GM10266 (cell line): ENCODE measurements at regions not wholly inside any gene's neighbourhood (a gene's known extent, or its start where the extent isn't known, plus 50 kb on each side); places are given as distances from the start of the nearest gene placed in this dataset.

Experiments used
- DNase-seq: peaks from one replicate; pipeline ENCODE4 v3.0.0; 2012; ENCODE audit errors: extremely low spot score
- TF ChIP-seq, protein P1 (sequence below): IDR thresholded peaks from 2 replicates; pipeline ENCODE4 v1.5.1; 2012; ENCODE audit warnings: mild to moderate bottlenecking, low read depth; ENCODE audit not compliant: control insufficient read depth, insufficient read depth; ENCODE audit errors: missing control alignments

DNA sequence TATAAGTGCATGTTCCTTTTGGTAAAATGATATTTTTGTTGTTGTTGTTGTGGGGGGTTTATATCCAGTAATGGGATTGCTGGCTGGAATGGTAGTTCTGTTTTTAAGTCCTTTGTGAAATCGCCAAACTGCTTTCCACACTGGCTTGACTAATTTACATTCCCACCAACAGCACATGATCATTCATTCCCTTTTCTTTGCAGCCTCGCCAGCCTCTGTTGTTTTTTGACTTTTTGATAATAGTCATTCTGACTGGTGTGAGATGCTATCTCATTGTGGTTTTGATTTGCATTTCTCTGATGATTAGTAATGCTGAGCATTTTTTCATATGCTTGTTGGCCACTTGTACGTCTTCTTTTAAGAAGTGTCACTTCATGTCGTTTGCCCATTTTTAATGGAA, 188.5 kb upstream of the CHRM3 start:
- TF ChIP-seq, protein P1, sequence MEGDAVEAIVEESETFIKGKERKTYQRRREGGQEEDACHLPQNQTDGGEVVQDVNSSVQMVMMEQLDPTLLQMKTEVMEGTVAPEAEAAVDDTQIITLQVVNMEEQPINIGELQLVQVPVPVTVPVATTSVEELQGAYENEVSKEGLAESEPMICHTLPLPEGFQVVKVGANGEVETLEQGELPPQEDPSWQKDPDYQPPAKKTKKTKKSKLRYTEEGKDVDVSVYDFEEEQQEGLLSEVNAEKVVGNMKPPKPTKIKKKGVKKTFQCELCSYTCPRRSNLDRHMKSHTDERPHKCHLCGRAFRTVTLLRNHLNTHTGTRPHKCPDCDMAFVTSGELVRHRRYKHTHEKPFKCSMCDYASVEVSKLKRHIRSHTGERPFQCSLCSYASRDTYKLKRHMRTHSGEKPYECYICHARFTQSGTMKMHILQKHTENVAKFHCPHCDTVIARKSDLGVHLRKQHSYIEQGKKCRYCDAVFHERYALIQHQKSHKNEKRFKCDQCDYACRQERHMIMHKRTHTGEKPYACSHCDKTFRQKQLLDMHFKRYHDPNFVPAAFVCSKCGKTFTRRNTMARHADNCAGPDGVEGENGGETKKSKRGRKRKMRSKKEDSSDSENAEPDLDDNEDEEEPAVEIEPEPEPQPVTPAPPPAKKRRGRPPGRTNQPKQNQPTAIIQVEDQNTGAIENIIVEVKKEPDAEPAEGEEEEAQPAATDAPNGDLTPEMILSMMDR = no peak
- no peak for DNase-seq

DNA sequence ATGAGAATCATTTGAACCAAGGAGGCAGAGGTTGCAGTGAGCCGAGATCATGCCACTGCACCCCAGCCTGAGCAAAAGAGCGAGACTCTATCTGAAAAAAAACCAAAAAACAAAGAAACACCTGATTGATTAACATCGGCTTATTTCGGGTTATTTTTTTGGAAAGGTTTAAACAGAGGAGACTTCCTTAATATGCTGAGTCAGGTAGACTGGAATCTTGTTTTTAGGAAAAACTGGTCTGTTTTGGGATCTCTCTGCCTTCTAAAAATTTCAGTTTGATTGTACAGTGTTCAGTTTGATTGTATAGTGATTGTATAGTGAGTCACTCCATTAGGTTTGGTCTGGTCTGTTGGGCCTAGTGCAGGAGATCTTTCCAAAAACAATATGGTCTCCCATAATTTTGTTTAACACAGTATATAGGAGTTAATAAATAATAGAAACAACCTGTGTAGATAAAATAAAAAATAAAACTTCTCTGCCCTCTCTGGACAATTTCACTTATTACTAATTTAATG, 196.3 kb upstream of the CHRM3 start:
- no peak for DNase-seq
- TF ChIP-seq, protein P1 = no peak

DNA sequence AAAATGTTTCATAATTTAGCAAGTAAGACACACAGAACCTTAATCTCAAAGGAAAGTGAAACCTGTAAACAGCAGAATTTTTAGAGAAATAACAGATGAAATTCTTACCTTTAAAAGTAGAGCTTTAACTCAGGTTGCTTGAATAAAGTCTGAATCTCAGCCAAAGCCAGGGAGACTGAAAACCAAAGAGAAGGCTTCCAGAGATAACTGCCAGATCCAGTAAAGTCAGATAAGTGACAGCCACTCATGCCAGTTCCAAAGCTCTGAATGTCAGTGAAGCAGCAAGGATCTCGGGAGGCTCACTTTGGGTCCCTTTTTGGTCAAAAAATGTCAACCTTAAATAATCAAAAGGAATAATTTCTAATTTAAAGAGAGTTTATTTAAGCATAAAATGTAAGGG, 199.9 kb upstream of the CHRM3 start:
- TF ChIP-seq, protein P1 = no peak
- no peak for DNase-seq

DNA sequence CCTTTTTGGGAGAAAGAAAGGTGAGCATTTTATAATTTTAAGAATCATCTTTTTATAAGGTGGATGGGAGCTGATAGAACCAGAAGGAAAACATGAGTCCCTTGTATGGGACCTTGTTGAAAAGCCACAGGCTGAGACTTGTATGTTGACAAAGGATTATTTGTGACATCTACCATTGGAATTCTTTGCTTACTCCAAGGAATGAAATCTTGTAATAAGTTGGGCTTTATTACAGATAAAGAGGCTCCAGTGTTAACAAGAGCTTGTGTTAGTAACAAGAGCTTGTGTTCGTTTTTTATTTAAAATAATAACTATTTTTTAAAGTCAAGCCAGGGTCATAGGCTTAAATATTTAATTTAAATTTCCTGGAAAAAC, 201.1 kb upstream of the CHRM3 start:
- no peak for DNase-seq
- TF ChIP-seq, protein P1 = no peak

DNA sequence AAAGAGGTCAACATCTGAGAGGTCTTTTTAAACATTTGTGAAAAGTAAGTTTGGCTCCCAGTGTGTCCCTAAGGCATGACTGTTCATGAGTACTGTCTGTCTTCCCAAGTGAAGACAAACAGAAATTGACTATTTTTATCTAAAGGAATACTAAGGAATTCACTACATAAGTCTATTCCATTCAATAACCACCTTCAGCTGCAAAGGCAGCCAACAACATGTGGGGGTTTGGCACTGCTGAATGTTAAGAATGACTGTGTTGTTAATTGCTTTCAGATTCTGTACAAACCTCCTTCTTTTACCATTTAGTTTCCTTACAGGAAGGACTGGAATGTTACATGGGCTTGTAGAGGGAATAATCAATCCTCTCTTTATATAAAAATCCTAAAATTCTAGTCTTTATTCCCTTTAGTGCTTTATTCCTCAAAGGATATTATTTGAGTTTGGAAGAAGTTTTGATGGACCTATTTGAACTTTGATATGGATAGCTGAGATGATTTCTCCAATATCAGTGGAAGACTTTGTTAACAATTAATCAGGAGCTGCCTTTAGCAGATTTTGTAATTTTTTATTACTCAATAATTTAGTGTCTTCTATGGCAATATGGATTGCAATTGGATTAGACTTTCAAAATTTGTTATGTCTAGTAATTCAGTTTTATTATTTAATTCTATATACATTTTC, 201.7 kb upstream of the CHRM3 start:
- TF ChIP-seq, protein P1 = no peak
- DNase-seq = no peak

DNA sequence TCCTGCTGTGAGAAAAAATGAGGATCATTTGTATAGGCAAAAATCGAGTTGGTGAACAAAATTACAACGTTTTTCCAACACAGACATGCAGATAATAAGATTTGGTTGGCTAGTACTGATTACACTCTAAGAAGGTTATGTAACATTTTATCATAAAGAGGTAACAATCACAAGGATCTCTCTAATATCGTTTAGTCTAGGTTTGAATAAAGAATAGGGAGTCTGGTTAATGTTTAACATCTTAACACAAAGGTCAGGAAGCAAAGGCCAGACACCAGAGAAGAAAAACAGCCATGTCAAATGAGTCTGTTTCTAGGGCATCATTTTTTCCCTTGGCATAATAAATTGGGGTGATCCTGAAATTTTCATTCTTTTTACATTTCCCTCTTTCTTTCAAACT, 207.4 kb upstream of the CHRM3 start:
- TF ChIP-seq, protein P1 = no peak

DNA sequence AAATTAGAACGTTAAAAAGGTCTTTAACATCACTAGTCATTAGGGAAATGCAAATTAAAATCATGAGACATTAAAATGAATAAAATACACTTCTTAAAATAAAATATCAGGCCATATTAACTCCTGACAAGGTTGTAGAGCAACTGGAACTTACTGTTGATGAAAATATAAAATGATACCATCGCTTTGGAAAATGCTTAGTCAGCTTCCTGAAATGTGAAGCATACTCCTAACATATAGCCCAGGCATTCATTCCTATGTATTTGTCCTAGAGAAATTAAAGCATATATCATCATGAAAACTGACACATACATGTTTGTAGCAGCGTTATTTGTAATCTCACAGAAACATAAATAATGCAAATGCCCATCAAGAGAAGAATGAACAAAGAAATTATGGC, 211.5 kb upstream of the CHRM3 start:
- TF ChIP-seq, protein P1 = no peak
- DNase-seq = no peak

More for the DNA sequence above, 207.4 kb upstream of the CHRM3 start:
- no peak for DNase-seq
